Mucosa of rectum (tissue), 2 donors: ENCODE measurements at regions not wholly inside any gene's neighbourhood (a gene's known extent, or its start where the extent isn't known, plus 50 kb on each side); places are given as distances from the start of the nearest gene placed in this dataset.

Experiments used
- H3K27ac ChIP-seq, 2 donors: one replicate each; pipeline ENCODE4 v1.7.0; 2013; ENCODE audit warnings: inconsistent platforms in 2 of 2, low read depth in 2 of 2, low read length in 2 of 2
- H3K27me3 ChIP-seq, 2 donors: one replicate each; pipeline ENCODE4 v1.7.0; 2013; ENCODE audit warnings: low read length in 2 of 2; ENCODE audit not compliant: control insufficient read depth in 2 of 2, insufficient read depth in 2 of 2
- H3K36me3 ChIP-seq, 2 donors: one replicate each; pipeline ENCODE4 v1.7.0; 2013; ENCODE audit warnings: low read length in 2 of 2; ENCODE audit not compliant: control insufficient read depth in 2 of 2, insufficient read depth in 2 of 2
- H3K4me1 ChIP-seq, 2 donors: one replicate each; pipeline ENCODE4 v1.7.0; 2013; ENCODE audit warnings: low read length in 2 of 2, mild to moderate bottlenecking in 1 of 2; ENCODE audit not compliant: control insufficient read depth in 2 of 2, insufficient read depth in 2 of 2
- H3K4me3 ChIP-seq, 2 donors: one replicate each; pipeline ENCODE4 v1.7.0; 2013; ENCODE audit warnings: low read length in 2 of 2
- H3K9ac ChIP-seq, 2 donors: one replicate each; pipeline ENCODE4 v1.7.0; 2013; ENCODE audit warnings: low read length in 2 of 2, low read depth in 1 of 2, mild to moderate bottlenecking in 1 of 2
- H3K9me3 ChIP-seq, 2 donors: one replicate each; pipeline ENCODE4 v1.7.0; 2013; ENCODE audit warnings: low read length in 2 of 2; ENCODE audit not compliant: control insufficient read depth in 2 of 2
- donor health status: healthy.
- donor health status: Normal muscosa, but diverticular disease.

- H3K36me3 ChIP-seq, result no peaks in the 10 kb centered on the region
- no peaks in the 10 kb centered on the region for H3K27me3 ChIP-seq
- H3K4me1 ChIP-seq, result no peaks in the 10 kb centered on the region
- no peak overlapping the region for H3K27ac ChIP-seq
- H3K9ac ChIP-seq, result no peak overlapping the region
- no peaks in the 10 kb centered on the region for H3K9me3 ChIP-seq
- no peak overlapping the region for H3K4me3 ChIP-seq
Measured at GRCh38 chr2:145265244-145265643, 745.3 kb upstream of the ZEB2 start.

GRCh38 chr2:145260674-145261073 is 740.8 kb upstream of the ZEB2 start:
- no peak overlapping the region for H3K9ac ChIP-seq
- no peaks in the 10 kb centered on the region for H3K36me3 ChIP-seq
- H3K4me3 ChIP-seq, result no peak overlapping the region
- no peaks in the 10 kb centered on the region for H3K4me1 ChIP-seq
- H3K9me3 ChIP-seq, result no peaks in the 10 kb centered on the region
- no peak overlapping the region for H3K27ac ChIP-seq
- peaks cover 0 to 2% of the 10 kb centered on the region in 2 donors for H3K27me3 ChIP-seq

GRCh38 chr2:145260081-145260480 is 740.2 kb upstream of the ZEB2 start:
- peaks cover 0 to 2% of the 10 kb centered on the region in 2 donors for H3K27me3 ChIP-seq

GRCh38 chr2:145258903-145259579 is 739.1 kb upstream of the ZEB2 start:
- Histone ChIP-seq H3K27ac (no peak overlapping the region), H3K36me3 (no peaks in the 10 kb centered on the region), H3K9ac (no peak overlapping the region), H3K4me1 (no peaks in the 10 kb centered on the region), H3K27me3 (peaks cover 0 to 2% of the 10 kb centered on the region in 2 donors), H3K4me3 (no peak overlapping the region), H3K9me3 (no peaks in the 10 kb centered on the region)

More at GRCh38 chr2:145260081-145260480, 740.2 kb upstream of the ZEB2 start:
- Histone ChIP-seq H3K36me3 (no peaks in the 10 kb centered on the region), H3K4me3 (no peak overlapping the region), H3K4me1 (no peaks in the 10 kb centered on the region), H3K9ac (no peak overlapping the region), H3K9me3 (no peaks in the 10 kb centered on the region), H3K27ac (no peak overlapping the region)

- Histone ChIP-seq H3K9ac (no peak overlapping the region), H3K27me3 (peaks cover 0 to 3% of the 10 kb centered on the region in 2 donors), H3K4me3 (no peak overlapping the region)
Measured at GRCh38 chr2:145257931-145258330, 738.0 kb upstream of the ZEB2 start.

GRCh38 chr2:145256551-145256950 is 736.6 kb upstream of the ZEB2 start:
- Histone ChIP-seq H3K4me1 (no peaks in the 10 kb centered on the region), H3K9ac (no peak overlapping the region), H3K27ac (no peak overlapping the region), H3K36me3 (no peaks in the 10 kb centered on the region), H3K27me3 (peaks cover 0 to 3% of the 10 kb centered on the region in 2 donors), H3K9me3 (no peaks in the 10 kb centered on the region), H3K4me3 (no peak overlapping the region)

More at GRCh38 chr2:145257931-145258330, 738.0 kb upstream of the ZEB2 start:
- Histone ChIP-seq H3K9me3 (no peaks in the 10 kb centered on the region), H3K36me3 (no peaks in the 10 kb centered on the region), H3K4me1 (no peaks in the 10 kb centered on the region), H3K27ac (no peak overlapping the region)

- Histone ChIP-seq H3K4me1 (no peaks in the 10 kb centered on the region), H3K9me3 (no peaks in the 10 kb centered on the region), H3K27me3 (peaks cover 0 to 3% of the 10 kb centered on the region in 2 donors), H3K9ac (no peak overlapping the region), H3K4me3 (no peak overlapping the region), H3K36me3 (no peaks in the 10 kb centered on the region), H3K27ac (no peak overlapping the region)
Measured at GRCh38 chr2:145254291-145254690, 734.4 kb upstream of the ZEB2 start.

GRCh38 chr2:145253492-145253891 is 733.6 kb upstream of the ZEB2 start:
- Histone ChIP-seq H3K27me3 (peaks cover 0 to 2% of the 10 kb centered on the region in 2 donors), H3K27ac (no peak overlapping the region), H3K4me3 (no peak overlapping the region), H3K36me3 (no peaks in the 10 kb centered on the region), H3K9me3 (no peaks in the 10 kb centered on the region), H3K4me1 (no peaks in the 10 kb centered on the region), H3K9ac (no peak overlapping the region)

- Histone ChIP-seq H3K9me3 (no peaks in the 10 kb centered on the region), H3K4me3 (no peak overlapping the region), H3K9ac (no peak overlapping the region), H3K36me3 (no peaks in the 10 kb centered on the region), H3K27me3 (no peaks in the 10 kb centered on the region), H3K4me1 (no peaks in the 10 kb centered on the region), H3K27ac (no peak overlapping the region)
Measured at GRCh38 chr2:145245268-145245870, 725.5 kb upstream of the ZEB2 start.

GRCh38 chr2:145235312-145235711 is 715.4 kb upstream of the ZEB2 start:
- Histone ChIP-seq H3K4me3 (no peak overlapping the region), H3K27ac (no peak overlapping the region), H3K36me3 (no peaks in the 10 kb centered on the region), H3K4me1 (no peaks in the 10 kb centered on the region), H3K9ac (no peak overlapping the region), H3K9me3 (no peaks in the 10 kb centered on the region), H3K27me3 (no peaks in the 10 kb centered on the region)
